ENCODE measurements at regions not wholly inside any gene's neighbourhood (a gene's known extent, or its start where the extent isn't known, plus 50 kb on each side); places are given as distances from the start of the nearest gene placed in this dataset.
"Not testable (repeated sequence)": the region's sequence is repeated elsewhere in the genome, so short reads cannot be mapped to it uniquely, and the experiment has no call there.

DNA sequence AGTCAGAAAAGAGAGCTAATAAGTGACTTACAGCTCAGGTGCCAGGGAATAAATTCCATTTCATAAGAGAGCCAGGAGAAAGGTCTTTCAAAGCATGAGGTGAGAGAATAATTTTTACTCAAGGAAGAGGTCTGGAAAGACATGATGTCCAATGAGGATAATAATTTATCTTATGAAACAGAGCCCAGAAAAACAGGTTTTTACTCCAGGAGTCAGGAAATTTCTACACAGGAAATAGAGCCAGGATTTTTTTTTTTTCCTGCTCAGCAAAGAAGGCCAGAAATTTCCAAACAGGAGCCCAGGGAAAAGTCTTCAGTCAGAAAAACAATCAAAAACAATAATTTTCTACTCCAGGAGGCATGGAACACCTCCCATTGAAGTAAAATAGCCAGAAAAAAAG lies 1185.7 kb upstream of the TSPY4 start:
- DNase-seq, result no peak

DNA sequence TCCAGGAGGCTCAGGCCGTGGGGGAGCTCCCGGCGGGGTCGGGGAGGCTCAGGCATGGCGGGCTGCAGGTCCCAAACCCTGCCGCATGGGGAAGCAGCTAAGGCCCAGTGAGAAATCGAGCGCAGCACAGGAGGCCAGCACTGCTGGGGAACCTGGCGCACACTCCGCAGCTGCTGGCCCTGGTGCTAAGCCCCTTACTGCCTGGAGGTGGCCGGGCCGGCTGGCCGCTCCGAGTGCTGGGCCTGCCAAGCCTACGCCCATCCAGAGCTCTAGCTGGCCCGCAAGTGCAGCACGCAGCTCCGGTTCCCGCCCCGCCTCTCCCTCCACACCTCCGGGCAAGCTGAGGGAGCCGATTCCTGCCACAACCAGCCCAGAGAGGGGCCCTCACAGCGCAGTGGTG lies 1208.7 kb upstream of the TSPY4 start:
- DNase-seq, result no peak

DNA sequence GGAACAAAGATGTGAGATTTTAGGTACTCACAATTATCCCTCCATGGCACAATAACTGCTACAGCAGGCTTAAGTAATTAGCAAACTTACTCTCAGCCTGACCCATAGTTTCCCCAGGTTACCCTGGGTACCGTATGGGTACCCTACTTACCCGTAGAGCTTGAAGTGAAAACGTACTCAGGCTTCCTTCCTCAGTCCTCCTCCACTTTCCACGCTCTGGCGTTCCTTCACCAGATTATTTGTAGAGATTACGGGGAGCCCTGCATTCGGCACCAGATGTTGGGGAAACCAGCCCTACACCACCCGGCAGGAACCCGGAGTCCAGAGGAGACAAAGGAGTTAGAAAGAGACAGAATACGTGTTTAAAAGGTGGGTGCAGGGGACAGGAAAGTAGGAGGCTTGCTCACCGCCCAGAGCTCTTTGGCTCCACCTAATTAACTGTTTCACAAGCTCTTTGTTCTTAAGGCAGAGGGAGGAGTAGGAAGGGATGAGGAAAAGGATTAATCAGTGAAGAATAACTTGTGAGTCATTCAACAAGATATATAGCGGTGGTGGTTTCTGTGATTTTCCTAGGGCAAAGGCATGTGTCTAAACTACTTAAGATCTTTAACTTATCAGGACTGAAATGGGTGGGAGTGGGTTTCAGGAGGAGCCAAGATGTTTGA lies 1211.2 kb upstream of the TSPY4 start:
- peak; percentile 41 for DNase-seq

DNA sequence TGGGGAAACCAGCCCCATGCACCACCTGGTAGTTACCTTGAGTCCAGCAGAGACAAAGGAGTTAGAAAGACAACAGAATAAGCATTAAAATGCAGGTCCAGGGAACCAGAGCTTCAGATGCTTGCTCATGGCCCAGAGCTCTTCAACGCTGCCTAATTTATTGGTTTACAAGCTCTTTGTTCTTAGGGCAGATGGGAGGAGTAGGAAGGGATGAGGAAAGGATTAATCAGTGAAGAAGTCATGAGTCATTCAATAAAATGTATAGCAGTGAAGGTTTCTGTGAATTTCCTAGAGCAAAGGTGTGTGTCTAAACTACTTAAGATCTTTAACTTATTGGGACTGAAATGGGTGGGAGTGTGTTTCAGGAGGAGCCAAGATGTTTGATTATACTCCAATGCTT lies 1210.3 kb upstream of the AMELY start:
- DNase-seq, result no peak

GRCh38 chrY:8094429-8094828 lies 1182.9 kb upstream of the AMELY start:
- DNase-seq, result no peak

GRCh38 chrY:8092926-8093325 lies 1181.4 kb upstream of the AMELY start:
- no peak for DNase-seq

GRCh38 chrY:8085925-8086324 lies 1174.4 kb upstream of the AMELY start:
- DNase-seq, result no peak

- no peak for DNase-seq
These were observed 1172.6 kb upstream of the AMELY start for GRCh38 chrY:8084192-8084591.

DNA sequence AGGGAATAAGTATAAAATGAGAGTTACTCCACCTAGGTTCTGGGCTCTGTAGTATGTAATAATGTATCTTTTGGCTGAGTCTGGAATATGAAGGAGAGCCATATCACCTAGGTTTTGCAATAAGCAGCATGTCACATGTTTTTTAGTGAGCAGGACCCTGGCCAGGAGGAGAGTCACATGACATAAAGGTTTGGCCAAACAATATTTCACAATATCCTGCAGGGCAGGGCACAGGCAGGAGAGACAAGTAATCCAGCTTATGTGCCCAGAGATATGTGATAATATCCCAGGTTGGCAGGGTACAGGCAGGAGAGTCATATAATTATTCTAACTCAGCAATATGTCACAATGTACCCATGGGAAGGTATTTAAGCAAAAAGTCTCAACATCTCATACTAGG lies 1169.6 kb upstream of the AMELY start:
- no peak for DNase-seq

DNA sequence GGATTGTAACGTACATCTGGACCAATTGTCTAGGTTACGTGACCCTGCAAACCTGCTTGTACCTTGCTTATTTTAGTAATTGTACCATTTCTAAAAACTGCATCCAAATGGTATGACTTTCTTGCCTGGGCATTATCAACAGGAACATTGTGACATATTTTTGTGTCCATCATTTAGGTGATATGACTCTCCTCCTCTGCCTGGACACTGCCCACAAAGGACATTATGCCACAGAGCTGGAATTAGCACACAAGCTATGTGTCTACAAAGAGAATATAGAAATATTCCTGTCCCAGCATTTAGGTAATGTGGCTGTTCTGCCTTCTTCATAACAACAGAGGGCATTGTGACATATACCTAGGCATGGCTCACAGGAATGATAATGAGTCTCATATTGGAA lies 1153.7 kb upstream of the AMELY start:
- no peak for DNase-seq

DNA sequence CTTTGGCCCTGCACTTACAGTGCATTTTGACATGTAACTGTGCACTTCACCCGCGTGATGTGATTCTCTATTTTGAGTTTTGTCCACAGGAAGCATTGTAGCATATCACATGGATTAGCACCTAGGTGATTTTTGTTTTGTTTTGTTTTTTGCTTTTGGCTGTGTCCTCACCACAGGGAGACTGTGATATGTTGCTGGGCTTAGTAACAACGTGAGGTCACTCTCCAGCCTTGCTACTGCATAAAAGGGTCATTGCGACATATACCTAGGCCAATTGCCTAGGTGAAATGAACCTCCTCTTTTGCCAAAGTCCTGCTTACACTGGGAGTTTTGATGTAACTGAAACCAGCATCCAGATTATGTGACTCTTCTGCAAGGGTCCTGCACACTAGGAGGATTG lies 1152.9 kb upstream of the AMELY start:
- no peak for DNase-seq

DNA sequence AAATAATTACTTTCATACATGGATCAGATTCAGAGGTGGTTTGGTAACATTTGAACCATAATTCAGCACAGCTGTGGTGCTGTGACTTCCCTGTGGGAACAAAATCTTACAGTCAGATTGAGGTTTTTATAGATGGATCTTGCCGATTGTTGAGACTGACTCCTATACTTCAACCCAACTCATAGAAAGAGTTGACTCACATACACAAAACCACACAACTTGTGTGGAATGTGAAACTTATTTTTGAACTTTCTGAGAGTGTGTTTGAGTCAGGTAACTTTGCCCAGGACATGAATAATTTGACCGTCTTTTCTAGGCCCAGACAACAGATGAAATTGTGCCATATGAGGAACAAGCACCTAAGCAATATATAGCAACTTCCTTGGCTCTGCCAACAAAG lies 1152.4 kb upstream of the AMELY start:
- DNase-seq, result no peak

GRCh38 chrY:8058613-8059012 lies 1147.1 kb upstream of the AMELY start:
- no peak for DNase-seq

- DNase-seq, result no peak
These were observed 1139.8 kb upstream of the AMELY start for GRCh38 chrY:8051340-8051739.

DNA sequence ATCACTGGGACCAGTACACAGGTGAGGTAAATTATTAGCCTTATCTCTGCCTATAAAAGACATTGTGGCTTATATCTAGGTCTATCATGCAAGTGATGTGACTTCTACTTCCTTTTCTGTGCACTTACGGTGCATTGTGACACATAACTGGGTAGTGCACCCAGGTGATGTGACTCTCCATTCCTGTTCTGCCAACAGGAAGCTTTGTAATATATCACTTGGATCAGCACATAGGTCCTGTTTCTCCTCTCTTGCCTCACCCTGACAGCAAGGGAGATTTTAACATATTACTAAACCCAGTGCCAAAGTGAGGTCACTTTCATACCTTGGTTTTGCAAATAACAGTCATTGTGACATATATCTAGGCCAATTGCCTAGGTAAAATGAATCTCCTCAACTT lies 1129.7 kb upstream of the AMELY start:
- DNase-seq, result no peak

- DNase-seq, result no peak
These were observed 1125.0 kb upstream of the AMELY start for GRCh38 chrY:8036563-8036962.

DNA sequence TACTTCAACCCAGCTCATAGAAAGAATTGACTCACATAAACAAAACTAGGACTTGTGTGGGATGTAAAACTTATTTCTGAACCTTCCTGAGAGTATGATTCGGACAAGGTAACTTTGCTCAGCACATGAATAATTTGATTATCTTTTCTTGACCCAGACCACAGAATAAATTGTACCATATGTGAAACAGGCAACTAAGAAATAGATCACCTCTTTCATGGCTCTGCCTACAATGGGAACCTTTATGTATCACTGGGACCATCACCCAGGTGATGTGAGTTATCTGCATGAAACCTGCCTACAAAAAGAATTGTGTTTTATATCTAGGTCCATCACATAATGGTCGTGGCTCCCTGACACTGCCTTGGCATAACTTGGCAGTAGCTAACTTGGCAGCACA lies 1124.1 kb upstream of the AMELY start:
- no peak for DNase-seq

GRCh38 chrY:8034673-8035072 lies 1123.1 kb upstream of the AMELY start:
- no peak for DNase-seq

DNA sequence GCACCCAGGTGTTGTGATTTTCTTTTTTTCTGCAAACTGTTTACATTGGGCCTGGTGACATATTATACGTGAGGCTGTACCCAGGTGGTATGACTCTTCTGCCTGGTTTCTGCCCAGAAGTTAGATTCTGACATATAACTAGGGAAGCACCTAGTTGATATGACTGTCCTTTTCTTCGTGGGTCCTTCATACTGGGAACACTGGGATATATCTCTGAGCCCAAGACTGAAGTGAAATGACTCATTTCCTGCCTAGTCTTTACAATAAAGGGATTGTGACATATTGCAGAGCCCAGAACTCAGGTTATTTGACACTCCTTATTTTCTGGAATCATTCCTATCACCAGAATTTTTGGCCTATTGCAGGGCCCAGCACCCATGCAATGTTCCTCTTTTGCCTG lies 1121.6 kb upstream of the AMELY start:
- no peak for DNase-seq

DNA sequence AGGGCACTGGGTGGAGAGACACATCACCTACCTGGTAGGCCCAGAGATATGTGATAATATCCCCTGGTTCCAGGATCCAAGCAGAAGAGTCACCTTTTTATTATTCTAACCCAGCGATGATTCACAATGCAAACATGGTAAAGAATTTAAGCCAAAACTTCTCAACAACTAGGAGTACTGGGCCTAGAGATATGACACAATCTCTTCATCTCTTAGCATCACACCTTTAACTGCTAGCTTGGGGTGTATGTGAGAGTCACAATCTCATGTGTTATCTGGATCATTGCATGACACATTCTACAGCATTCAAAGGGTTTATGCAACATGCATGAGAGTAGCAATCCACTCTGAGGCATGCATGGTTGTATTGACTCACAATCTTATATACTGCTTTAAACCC lies 1109.0 kb upstream of the AMELY start:
- peak; percentile 0 for DNase-seq

GRCh38 chrY:8011515-8011914 lies 1100.0 kb upstream of the AMELY start:
- DNase-seq, result no peak

DNA sequence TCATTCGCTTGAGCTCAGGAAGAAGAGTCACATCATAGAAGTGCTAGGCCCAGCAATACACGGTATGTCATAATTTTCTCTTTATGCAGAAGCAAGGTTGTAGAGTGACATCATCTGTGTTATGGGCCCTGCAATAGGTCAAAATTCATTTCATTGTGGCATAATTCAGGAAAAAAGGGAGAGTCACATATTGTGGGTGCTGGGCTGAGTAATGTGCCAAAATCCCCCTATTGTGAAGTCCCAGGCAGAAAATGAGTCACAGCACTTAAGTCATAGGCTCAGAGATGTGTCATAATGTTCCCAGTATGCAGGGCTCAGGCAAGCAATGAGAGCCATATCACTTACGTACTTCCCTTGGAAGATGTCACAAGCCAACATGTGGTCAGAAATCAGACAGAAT lies 1092.6 kb upstream of the AMELY start:
- no peak for DNase-seq

GRCh38 chrY:7996726-7997125 lies 1085.2 kb upstream of the AMELY start:
- DNase-seq, result no peak

- not testable (repeated sequence) for DNase-seq
These were observed 1083.2 kb upstream of the AMELY start for GRCh38 chrY:7994781-7995180.

GRCh38 chrY:7979770-7980169 lies 1068.2 kb upstream of the AMELY start:
- no peak for DNase-seq

DNA sequence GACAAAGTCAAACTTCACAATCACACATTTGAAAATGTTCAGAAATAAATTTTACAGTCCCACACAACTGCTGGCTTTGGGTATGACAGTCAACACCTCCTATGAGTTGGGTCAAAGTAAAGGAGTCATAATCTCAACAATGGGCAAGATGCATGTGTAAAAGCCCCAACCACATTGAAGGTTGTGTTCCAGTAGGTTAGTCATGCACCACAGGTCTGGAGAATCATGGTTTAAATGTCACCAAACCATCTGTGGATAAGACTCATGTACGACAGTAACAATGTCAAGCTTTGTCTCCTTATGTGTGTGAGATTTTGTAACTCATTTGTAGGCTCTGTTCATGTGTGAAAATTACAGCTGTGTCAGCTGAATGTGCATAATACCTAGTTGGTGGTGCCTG lies 1065.7 kb upstream of the AMELY start:
- DNase-seq, result no peak
